NCI-H69 (cell line): ENCODE measurements at regions not wholly inside any gene's neighbourhood (a gene's known extent, or its start where the extent isn't known, plus 50 kb on each side); places are given as distances from the start of the nearest gene placed in this dataset.
"Not testable (repeated sequence)": the region's sequence is repeated elsewhere in the genome, so short reads cannot be mapped to it uniquely, and the experiment has no call there.

Experiments used
- DNase-seq: peaks from one replicate; lab custom pipeline; 2025; lab: John Stamatoyannopoulos, UW

GRCh38 chr9:39018107-39018506 lies 269.9 kb downstream of the CNTNAP3 start:
- DNase-seq: not testable (repeated sequence)

- not testable (repeated sequence) for DNase-seq
These were observed 272.8 kb downstream of the CNTNAP3 start for GRCh38 chr9:39015178-39015577.

- not testable (repeated sequence) for DNase-seq
These were observed 273.2 kb downstream of the CNTNAP3 start for GRCh38 chr9:39014805-39015123.

GRCh38 chr9:39014096-39014804 lies 273.7 kb downstream of the CNTNAP3 start:
- DNase-seq: not testable (repeated sequence)

GRCh38 chr9:39009743-39010142 lies 278.2 kb downstream of the CNTNAP3 start:
- not testable (repeated sequence) for DNase-seq

- not testable (repeated sequence) for DNase-seq
These were observed 278.6 kb downstream of the CNTNAP3 start for GRCh38 chr9:39009343-39009742.

GRCh38 chr9:39008907-39009306 lies 279.1 kb downstream of the CNTNAP3 start:
- not testable (repeated sequence) for DNase-seq

- not testable (repeated sequence) for DNase-seq
These were observed 282.2 kb downstream of the CNTNAP3 start for GRCh38 chr9:39005736-39006135.

- not testable (repeated sequence) for DNase-seq
These were observed 281.2 kb upstream of the FAM240B start for GRCh38 chr9:39001085-39001593.

GRCh38 chr9:38999277-38999676 lies 279.3 kb upstream of the FAM240B start:
- DNase-seq: not testable (repeated sequence)

- DNase-seq: not testable (repeated sequence)
These were observed 273.8 kb upstream of the FAM240B start for GRCh38 chr9:38993690-38994089.

- not testable (repeated sequence) for DNase-seq
These were observed 273.2 kb upstream of the FAM240B start for GRCh38 chr9:38993156-38993555.

- DNase-seq: not testable (repeated sequence)
These were observed 258.8 kb upstream of the FAM240B start for GRCh38 chr9:38978734-38979133.

- DNase-seq: not testable (repeated sequence)
These were observed 249.5 kb upstream of the FAM240B start for GRCh38 chr9:38969480-38969879.

GRCh38 chr9:38968651-38969374 lies 248.9 kb upstream of the FAM240B start:
- DNase-seq: not testable (repeated sequence)

- DNase-seq: not testable (repeated sequence)
These were observed 247.9 kb upstream of the FAM240B start for GRCh38 chr9:38967866-38968265.

- DNase-seq: not testable (repeated sequence)
These were observed 247.4 kb upstream of the FAM240B start for GRCh38 chr9:38967285-38967684.

GRCh38 chr9:38959812-38960211 lies 239.9 kb upstream of the FAM240B start:
- not testable (repeated sequence) for DNase-seq

GRCh38 chr9:38955837-38956236 lies 235.9 kb upstream of the FAM240B start:
- not testable (repeated sequence) for DNase-seq

- not testable (repeated sequence) for DNase-seq
These were observed 232.9 kb upstream of the FAM240B start for GRCh38 chr9:38952715-38953341.

- not testable (repeated sequence) for DNase-seq
These were observed 226.1 kb upstream of the FAM240B start for GRCh38 chr9:38945929-38946570.

- not testable (repeated sequence) for DNase-seq
These were observed 225.0 kb upstream of the FAM240B start for GRCh38 chr9:38944881-38945449.
